Neural progenitor cell (in vitro differentiated cells): ENCODE measurements at regions not wholly inside any gene's neighbourhood (a gene's known extent, or its start where the extent isn't known, plus 50 kb on each side); places are given as distances from the start of the nearest gene placed in this dataset.

ENCODE experiments used
- EZH2phosphoT487 ChIP-seq: fragments of 200-600 bp; sonication (generic); IDR thresholded peaks from 2 replicates; pipeline ENCODE4 v1.6.1; 2017; ENCODE audit warnings: antibody characterized with exemption
- TF ChIP-seq, protein P1 (sequence below): fragments of 200-600 bp; sonication (generic); IDR thresholded peaks from 2 replicates; pipeline ENCODE4 v1.5.1; 2017; ENCODE audit warnings: antibody characterized with exemption, mild to moderate bottlenecking

DNA sequence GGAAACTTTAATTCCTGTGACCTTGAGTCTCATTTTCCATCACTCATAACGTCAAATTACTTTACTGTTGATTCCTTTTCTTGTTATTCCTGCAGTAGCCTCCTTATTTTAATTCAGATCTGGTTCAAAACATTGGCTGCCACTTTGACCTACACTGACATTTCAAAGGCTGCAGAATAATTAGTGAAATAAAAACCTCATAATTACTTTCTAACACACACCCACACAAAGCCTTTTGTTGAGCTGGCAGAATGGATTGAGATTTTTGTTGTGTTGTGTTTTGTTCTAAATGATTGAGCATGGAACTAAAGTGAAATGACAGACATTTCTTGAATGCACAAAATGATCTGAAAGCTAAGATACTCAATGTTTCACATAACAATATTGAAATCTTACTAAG, 507.5 kb upstream of the STXBP6 start:
- TF ChIP-seq, protein P1, sequence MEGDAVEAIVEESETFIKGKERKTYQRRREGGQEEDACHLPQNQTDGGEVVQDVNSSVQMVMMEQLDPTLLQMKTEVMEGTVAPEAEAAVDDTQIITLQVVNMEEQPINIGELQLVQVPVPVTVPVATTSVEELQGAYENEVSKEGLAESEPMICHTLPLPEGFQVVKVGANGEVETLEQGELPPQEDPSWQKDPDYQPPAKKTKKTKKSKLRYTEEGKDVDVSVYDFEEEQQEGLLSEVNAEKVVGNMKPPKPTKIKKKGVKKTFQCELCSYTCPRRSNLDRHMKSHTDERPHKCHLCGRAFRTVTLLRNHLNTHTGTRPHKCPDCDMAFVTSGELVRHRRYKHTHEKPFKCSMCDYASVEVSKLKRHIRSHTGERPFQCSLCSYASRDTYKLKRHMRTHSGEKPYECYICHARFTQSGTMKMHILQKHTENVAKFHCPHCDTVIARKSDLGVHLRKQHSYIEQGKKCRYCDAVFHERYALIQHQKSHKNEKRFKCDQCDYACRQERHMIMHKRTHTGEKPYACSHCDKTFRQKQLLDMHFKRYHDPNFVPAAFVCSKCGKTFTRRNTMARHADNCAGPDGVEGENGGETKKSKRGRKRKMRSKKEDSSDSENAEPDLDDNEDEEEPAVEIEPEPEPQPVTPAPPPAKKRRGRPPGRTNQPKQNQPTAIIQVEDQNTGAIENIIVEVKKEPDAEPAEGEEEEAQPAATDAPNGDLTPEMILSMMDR = no peak
- TF ChIP-seq EZH2phosphoT487 = no peak
